Fibroblast of villous mesenchyme (primary cell): ENCODE measurements at regions not wholly inside any gene's neighbourhood (a gene's known extent, or its start where the extent isn't known, plus 50 kb on each side); places are given as distances from the start of the nearest gene placed in this dataset.
"Not testable (repeated sequence)": the region's sequence is repeated elsewhere in the genome, so short reads cannot be mapped to it uniquely, and the experiment has no call there.

Experiments used
- DNase-seq: peaks from one replicate; pipeline ENCODE4 v3.0.0-alpha.2; 2010; ENCODE audit warnings: low read depth
- H3K4me3 ChIP-seq: 2 replicates; pipeline ENCODE4 v1.5.1; 2011; ENCODE audit warnings: low read depth, mild to moderate bottlenecking, low read length
- CTCF ChIP-seq: IDR thresholded peaks from 2 replicates; pipeline ENCODE4 v1.5.1; 2012; ENCODE audit warnings: low read depth, mild to moderate bottlenecking, low read length; ENCODE audit not compliant: insufficient read depth

DNA sequence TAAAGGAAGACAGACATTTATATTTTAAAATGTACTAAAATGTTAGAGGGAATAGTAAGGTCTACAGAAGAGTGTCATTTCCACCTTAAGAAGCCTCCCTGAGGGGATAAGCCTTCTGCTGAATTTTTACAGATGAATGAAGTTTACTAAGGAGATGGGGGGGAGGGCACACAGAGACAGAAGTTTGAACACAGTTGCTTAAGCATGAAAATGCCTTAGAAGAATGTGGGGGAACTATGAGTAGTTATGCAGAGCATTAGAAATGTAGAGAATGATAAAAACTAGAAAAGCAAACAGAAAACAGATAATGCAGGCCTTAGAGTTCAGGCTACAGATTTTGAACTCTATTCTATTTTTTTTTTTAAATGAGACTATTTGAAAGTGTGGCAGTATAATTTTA lies 232.2 kb upstream of the VLDLR start:
- no peak overlapping the region for H3K4me3 ChIP-seq
- TF ChIP-seq CTCF = no peak
- no peak for DNase-seq

GRCh38 chr9:2390028-2390427 lies 231.6 kb upstream of the VLDLR start:
- DNase-seq = no peak
- H3K4me3 ChIP-seq = no peak overlapping the region
- no peak for TF ChIP-seq CTCF

- not testable (repeated sequence) for H3K4me3 ChIP-seq, DNase-seq
Observed at GRCh38 chr9:2391509-2392132, 230.0 kb upstream of the VLDLR start.

DNA sequence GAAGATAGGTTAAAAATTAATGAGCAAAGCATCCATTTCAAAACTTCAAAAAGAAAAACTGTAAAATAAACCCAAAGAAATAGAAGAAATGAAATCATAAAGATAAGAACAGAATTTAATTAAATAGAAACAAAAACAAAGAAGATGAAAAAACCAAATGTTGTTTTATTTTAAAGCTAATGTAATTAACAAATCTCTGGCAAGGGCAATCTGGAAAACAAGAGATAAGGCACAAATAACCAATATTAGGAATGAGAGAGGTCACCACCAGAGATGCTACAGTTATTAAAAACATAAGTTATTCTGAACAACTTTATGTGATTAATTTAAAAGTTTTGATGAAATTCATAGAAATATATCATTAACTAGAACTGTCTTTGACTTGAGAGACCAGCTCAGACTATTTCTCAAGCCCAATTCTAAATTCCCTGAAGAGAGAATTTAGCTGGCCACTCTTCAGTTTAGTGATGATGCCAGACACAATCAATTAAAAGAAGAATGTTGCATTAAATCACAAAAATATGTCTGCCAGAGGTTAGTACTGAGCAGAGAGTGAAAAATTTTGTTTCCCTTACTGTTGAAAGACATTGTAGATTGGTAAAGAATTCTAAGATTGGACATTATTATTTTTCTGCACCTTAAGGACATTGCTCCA lies 227.4 kb upstream of the VLDLR start:
- not testable (repeated sequence) for DNase-seq, H3K4me3 ChIP-seq

- no peak for DNase-seq
- H3K4me3 ChIP-seq = no peak overlapping the region
- no peak for TF ChIP-seq CTCF
Observed at GRCh38 chr9:2395814-2396612, 225.6 kb upstream of the VLDLR start.

DNA sequence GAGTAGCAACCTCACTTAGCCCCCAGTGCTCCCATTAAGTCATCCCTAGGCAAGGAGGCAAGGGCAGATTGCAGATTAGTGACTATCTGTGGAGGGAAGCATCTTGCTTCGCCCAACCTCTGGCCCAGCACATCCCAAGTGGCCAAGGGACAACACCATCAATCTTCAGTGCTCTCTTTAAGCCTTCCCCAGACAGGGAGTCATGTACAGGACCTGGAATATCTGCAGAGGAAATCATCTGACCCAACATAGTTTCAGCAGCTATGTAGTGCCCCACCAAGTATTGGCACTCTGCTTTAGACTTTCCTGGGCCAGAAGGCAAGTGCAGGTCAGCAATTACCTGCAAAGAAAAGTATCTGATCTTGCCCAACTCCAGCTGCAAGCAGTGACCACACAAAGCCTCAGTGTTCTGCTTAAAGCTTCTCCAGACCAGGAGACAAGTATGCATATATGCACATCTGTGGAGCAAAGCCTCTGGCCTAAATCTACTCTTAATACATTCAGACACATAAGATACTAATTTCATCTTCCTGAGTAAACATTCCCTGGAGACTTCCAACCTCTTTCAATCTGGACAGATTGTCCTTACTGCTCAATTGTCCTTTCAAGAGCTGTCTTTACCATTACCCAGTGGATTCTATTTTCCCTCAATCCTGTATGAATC lies 224.8 kb upstream of the VLDLR start:
- H3K4me3 ChIP-seq = no peak overlapping the region
- TF ChIP-seq CTCF = no peak
- no peak for DNase-seq

- not testable (repeated sequence) for H3K4me3 ChIP-seq, DNase-seq
Observed at GRCh38 chr9:2397875-2398274, 223.7 kb upstream of the VLDLR start.

GRCh38 chr9:2401746-2402145 lies 219.8 kb upstream of the VLDLR start:
- DNase-seq, H3K4me3 ChIP-seq: not testable (repeated sequence)
